ENCODE measurements at regions not wholly inside any gene's neighbourhood (a gene's known extent, or its start where the extent isn't known, plus 50 kb on each side); places are given as distances from the start of the nearest gene placed in this dataset.
A peak's percentile ranks its signal among the peaks of the same experiment; 100 is the strongest.

DNA sequence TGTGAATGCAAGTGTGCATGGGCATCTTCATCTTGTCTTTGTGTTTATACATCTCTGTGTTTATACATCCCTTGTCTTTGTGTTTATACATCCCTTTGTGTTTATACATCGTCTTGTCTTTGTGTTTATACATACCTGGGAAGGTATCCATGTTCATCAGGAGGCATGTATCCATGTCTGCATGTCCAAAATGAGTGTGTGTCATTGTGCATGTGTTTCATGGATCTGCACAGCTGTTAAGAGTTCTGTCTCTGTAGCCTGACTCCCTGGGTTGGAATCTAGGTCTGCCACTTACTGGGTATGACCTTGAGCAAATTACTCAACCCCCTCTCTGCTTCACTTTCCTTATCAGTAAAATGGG is 50.1 kb upstream of the SIRPA start:
- Histone ChIP-seq H3K4me3 (no peak overlapping the region), H3K4me1 (peaks cover 0 to 5% of the 10 kb centered on the region in 2 donors), H3K27ac (no peak overlapping the region), H3K36me3 (no peaks in the 10 kb centered on the region), H3K9me3 (no peaks in the 10 kb centered on the region), H3K27me3 (no peaks in the 10 kb centered on the region)
- intact Hi-C loops (cut with DNase I; ENCODE audit: low total_unique reads), result no loop called here
- DNase-seq, result no peak
- TF ChIP-seq POLR2A (IDR thresholded peaks at IDR 0.05), result no peak
- TF ChIP-seq, protein P1, sequence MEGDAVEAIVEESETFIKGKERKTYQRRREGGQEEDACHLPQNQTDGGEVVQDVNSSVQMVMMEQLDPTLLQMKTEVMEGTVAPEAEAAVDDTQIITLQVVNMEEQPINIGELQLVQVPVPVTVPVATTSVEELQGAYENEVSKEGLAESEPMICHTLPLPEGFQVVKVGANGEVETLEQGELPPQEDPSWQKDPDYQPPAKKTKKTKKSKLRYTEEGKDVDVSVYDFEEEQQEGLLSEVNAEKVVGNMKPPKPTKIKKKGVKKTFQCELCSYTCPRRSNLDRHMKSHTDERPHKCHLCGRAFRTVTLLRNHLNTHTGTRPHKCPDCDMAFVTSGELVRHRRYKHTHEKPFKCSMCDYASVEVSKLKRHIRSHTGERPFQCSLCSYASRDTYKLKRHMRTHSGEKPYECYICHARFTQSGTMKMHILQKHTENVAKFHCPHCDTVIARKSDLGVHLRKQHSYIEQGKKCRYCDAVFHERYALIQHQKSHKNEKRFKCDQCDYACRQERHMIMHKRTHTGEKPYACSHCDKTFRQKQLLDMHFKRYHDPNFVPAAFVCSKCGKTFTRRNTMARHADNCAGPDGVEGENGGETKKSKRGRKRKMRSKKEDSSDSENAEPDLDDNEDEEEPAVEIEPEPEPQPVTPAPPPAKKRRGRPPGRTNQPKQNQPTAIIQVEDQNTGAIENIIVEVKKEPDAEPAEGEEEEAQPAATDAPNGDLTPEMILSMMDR (IDR thresholded peaks at IDR 0.05 in 4 of 5, conservative IDR thresholded peaks at IDR 0.05 in 1 of 5), result no peak
- in situ Hi-C loops (cut with MboI; ENCODE audit: low sequenced_read_pairs in 4 of 4), result no loop called here
- no peak for ATAC-seq

DNA sequence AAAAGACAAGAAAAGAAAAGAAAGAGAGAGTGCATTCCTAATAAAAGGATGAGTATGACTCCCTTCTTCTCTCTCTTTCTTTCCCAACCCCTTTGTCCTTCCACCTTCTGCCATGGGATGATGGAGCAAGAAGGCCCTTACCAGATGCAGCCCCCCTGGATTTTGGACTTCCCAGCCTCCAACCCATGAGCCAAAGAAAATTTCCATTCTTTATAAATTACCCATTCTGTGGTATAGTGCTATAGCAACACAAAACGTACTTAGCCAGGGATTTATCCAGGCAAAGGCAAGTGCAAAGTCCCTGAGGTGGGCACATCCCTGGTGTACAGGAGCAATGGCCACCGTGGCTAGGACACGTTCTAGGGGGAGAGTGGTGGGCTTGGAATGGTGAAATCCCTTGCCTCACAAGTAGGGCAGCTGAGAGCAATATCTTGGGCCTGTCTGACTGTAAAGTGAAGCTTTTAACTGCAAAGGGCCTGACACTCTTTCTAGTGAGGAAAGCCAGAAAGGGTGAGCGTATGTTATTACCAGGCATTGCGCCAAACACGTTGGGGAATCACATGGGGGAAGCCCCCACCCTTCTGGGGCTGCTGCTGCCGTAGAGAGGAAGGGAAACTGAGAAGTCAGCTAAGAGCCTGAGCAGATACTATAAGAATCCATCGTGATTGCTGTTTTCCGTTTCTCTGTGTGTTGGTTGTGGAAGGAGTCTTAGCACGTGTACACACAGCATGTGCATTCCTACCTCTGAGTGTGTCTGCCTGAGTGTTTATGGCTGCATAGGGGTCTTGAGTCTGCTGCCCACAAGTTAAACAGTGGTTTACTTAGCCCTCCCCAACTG is 50.7 kb upstream of the SIRPA start:
- Histone ChIP-seq H3K27ac (no peak overlapping the region), H3K27me3 (no peaks in the 10 kb centered on the region), H3K9me3 (no peaks in the 10 kb centered on the region), H3K36me3 (no peaks in the 10 kb centered on the region), H3K4me1 (peaks cover 0 to 5% of the 10 kb centered on the region in 2 donors), H3K4me3 (no peak overlapping the region)
- no peak for TF ChIP-seq POLR2A (IDR thresholded peaks at IDR 0.05)
- TF ChIP-seq, protein P1 (IDR thresholded peaks at IDR 0.05 in 4 of 5, conservative IDR thresholded peaks at IDR 0.05 in 1 of 5), result no peak
- in situ Hi-C loops (cut with MboI; ENCODE audit: low sequenced_read_pairs in 4 of 4), result no loop called here
- ATAC-seq (peak; percentile 26 to 36), DNase-seq (peak in 1 of 2 donors; percentile 55)
- intact Hi-C loops (cut with DNase I; ENCODE audit: low total_unique reads), result no loop called here

DNA sequence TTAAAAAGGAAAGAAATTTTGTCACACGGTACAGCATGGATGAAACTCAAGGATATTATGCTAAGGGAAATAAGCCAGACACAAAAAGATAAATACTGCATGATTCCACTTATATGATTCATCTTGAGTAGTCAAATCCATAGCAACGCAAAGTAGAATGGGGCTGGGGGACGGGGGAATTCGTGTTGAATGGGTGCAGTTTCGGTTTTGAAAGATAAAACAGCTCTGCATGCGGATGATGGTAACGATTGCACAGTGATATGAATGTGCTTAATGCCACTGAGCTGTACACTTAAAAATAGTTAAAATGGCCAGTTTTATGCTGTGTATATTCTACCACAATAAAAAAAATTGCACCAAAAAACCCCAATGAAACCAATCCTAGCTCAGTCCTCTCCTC is 52.9 kb upstream of the SIRPA start:
- Histone ChIP-seq H3K36me3 (no peaks in the 10 kb centered on the region), H3K4me1 (peaks cover 0 to 5% of the 10 kb centered on the region in 2 donors), H3K27ac (no peak overlapping the region), H3K9me3 (no peaks in the 10 kb centered on the region), H3K27me3 (peaks cover 0 to 6% (median 0%) of the 10 kb centered on the region in 3 donors), H3K4me3 (no peak overlapping the region)
- no peak for TF ChIP-seq POLR2A (IDR thresholded peaks at IDR 0.05)
- TF ChIP-seq, protein P1 (IDR thresholded peaks at IDR 0.05 in 4 of 5, conservative IDR thresholded peaks at IDR 0.05 in 1 of 5), result no peak
- in situ Hi-C loops (cut with MboI; ENCODE audit: low sequenced_read_pairs in 4 of 4) (no loop called here), intact Hi-C loops (cut with DNase I; ENCODE audit: low total_unique reads) (no loop called here)
- ATAC-seq, result no peak
- DNase-seq, result no peak

DNA sequence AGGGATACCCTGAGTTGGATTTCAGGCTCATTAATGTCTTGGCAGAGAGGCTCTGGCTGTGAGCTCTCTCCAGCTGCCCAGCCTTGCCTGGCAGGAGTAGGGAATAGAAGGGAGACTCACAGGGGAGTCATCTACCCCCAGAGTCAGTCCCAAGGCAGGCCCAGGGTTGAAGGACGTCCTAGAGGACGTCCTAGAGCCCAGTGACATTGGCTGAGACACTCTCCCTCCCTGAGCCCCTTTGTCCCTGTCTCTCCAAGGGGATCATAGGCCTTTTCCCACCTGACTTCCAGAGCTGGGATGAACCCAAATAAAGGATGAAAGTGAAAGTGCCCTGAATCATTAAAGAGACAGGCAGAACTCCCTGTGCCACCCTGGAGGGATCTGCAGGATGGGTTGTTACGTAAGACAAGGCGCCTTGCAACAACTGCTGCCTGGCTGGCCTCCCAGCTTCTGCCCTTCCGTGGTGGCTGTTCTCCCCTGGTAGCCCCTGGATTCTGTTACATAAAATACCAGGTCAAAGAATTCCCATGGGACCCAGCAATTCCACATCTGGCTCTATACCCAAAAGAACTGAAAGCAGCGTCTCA is 53.6 kb upstream of the SIRPA start:
- intact Hi-C loops (cut with DNase I; ENCODE audit: low total_unique reads), result no loop called here
- no peaks in the 10 kb centered on the region for H3K36me3 ChIP-seq
- DNase-seq (peak in 1 of 2 donors; percentile 57), ATAC-seq (peak; percentile 64 to 84)
- in situ Hi-C loops (cut with MboI; ENCODE audit: low sequenced_read_pairs in 4 of 4), result no loop called here
- peaks cover 0 to 5% of the 10 kb centered on the region in 2 donors for H3K4me1 ChIP-seq
- peak overlapping the region in 2 of 4 donors; percentile 13 to 21 for H3K27ac ChIP-seq
- peaks cover 0 to 6% (median 0%) of the 10 kb centered on the region in 3 donors for H3K27me3 ChIP-seq
- H3K9me3 ChIP-seq, result no peaks in the 10 kb centered on the region
- TF ChIP-seq, protein P1 (IDR thresholded peaks at IDR 0.05 in 4 of 5, conservative IDR thresholded peaks at IDR 0.05 in 1 of 5), result no peak
- no peak for TF ChIP-seq POLR2A (IDR thresholded peaks at IDR 0.05)
- no peak overlapping the region for H3K4me3 ChIP-seq

Data from gastrocnemius medialis (tissue), 4 donors.